ENCODE measurements at regions not wholly inside any gene's neighbourhood (a gene's known extent, or its start where the extent isn't known, plus 50 kb on each side); places are given as distances from the start of the nearest gene placed in this dataset.
"Not testable (repeated sequence)": the region's sequence is repeated elsewhere in the genome, so short reads cannot be mapped to it uniquely, and the experiment has no call there.

GRCh38 chr7:94314413-94315410 is 80.0 kb upstream of the COL1A2 start:
- Mint-ChIP-seq H3K4me3 (ENCODE audit: unreplicated experiment) (no peak overlapping the region), H3K27me3 (ENCODE audit: unreplicated experiment) (no peaks in the 10 kb centered on the region), H3K9me3 (ENCODE audit: unreplicated experiment) (no peaks in the 10 kb centered on the region), H3K4me1 (ENCODE audit: low read depth, unreplicated experiment) (no peaks in the 10 kb centered on the region), H3K36me3 (ENCODE audit: unreplicated experiment) (peaks cover 5% of the 10 kb centered on the region), H3K27ac (ENCODE audit: unreplicated experiment) (no peak overlapping the region)
- no peak for TF ChIP-seq CTCF (IDR thresholded peaks at IDR 0.05; ENCODE audit: partially characterized antibody, unreplicated experiment)
- DNase-seq: no peak

GRCh38 chr7:94321138-94321537 is 73.6 kb upstream of the COL1A2 start:
- not testable (repeated sequence) for H3K4me3 Mint-ChIP-seq (ENCODE audit: unreplicated experiment); H3K9me3 Mint-ChIP-seq (ENCODE audit: unreplicated experiment); H3K4me1 Mint-ChIP-seq (ENCODE audit: low read depth, unreplicated experiment); DNase-seq; H3K27me3 Mint-ChIP-seq (ENCODE audit: unreplicated experiment); H3K27ac Mint-ChIP-seq (ENCODE audit: unreplicated experiment)
- H3K36me3 Mint-ChIP-seq (ENCODE audit: unreplicated experiment): peaks cover 17% of the 10 kb centered on the region

GRCh38 chr7:94323844-94324243 is 70.9 kb upstream of the COL1A2 start:
- Mint-ChIP-seq H3K9me3 (ENCODE audit: unreplicated experiment) (peaks cover 5% of the 10 kb centered on the region), H3K27ac (ENCODE audit: unreplicated experiment) (no peak overlapping the region), H3K4me1 (ENCODE audit: low read depth, unreplicated experiment) (no peaks in the 10 kb centered on the region), H3K36me3 (ENCODE audit: unreplicated experiment) (peaks cover 17% of the 10 kb centered on the region), H3K4me3 (ENCODE audit: unreplicated experiment) (no peak overlapping the region), H3K27me3 (ENCODE audit: unreplicated experiment) (no peaks in the 10 kb centered on the region)
- DNase-seq: no peak
- TF ChIP-seq CTCF (IDR thresholded peaks at IDR 0.05; ENCODE audit: partially characterized antibody, unreplicated experiment): no peak

- Mint-ChIP-seq H3K27ac (ENCODE audit: unreplicated experiment) (no peak overlapping the region), H3K9me3 (ENCODE audit: unreplicated experiment) (peaks cover 5% of the 10 kb centered on the region), H3K27me3 (ENCODE audit: unreplicated experiment) (no peaks in the 10 kb centered on the region), H3K4me3 (ENCODE audit: unreplicated experiment) (no peak overlapping the region), H3K36me3 (ENCODE audit: unreplicated experiment) (peaks cover 12% of the 10 kb centered on the region), H3K4me1 (ENCODE audit: low read depth, unreplicated experiment) (no peaks in the 10 kb centered on the region)
- no peak for TF ChIP-seq CTCF (IDR thresholded peaks at IDR 0.05; ENCODE audit: partially characterized antibody, unreplicated experiment)
- DNase-seq: no peak
Observed at GRCh38 chr7:94324380-94325121, 70.1 kb upstream of the COL1A2 start.

- H3K27ac Mint-ChIP-seq (ENCODE audit: unreplicated experiment): no peak overlapping the region
- DNase-seq: no peak
- H3K4me3 Mint-ChIP-seq (ENCODE audit: unreplicated experiment): no peak overlapping the region
- TF ChIP-seq CTCF (IDR thresholded peaks at IDR 0.05; ENCODE audit: partially characterized antibody, unreplicated experiment): no peak
- peaks cover 5% of the 10 kb centered on the region for H3K9me3 Mint-ChIP-seq (ENCODE audit: unreplicated experiment)
- peaks cover 1% of the 10 kb centered on the region for H3K4me1 Mint-ChIP-seq (ENCODE audit: low read depth, unreplicated experiment)
- H3K27me3 Mint-ChIP-seq (ENCODE audit: unreplicated experiment): no peaks in the 10 kb centered on the region
- H3K36me3 Mint-ChIP-seq (ENCODE audit: unreplicated experiment): peaks cover 12% of the 10 kb centered on the region
Observed at GRCh38 chr7:94325122-94325475, 69.6 kb upstream of the COL1A2 start.
